Endothelial cell (in vitro differentiated cells): ENCODE measurements at regions not wholly inside any gene's neighbourhood (a gene's known extent, or its start where the extent isn't known, plus 50 kb on each side); places are given as distances from the start of the nearest gene placed in this dataset.

Experiments
- DNase-seq: peaks from one replicate; pipeline ENCODE4 v3.0.0; 2021; ENCODE audit warnings: low spot score
- H3K27ac Mint-ChIP-seq: one replicate; pipeline ENCODE4 v1.8.0; 2021; ENCODE audit warnings: mixed read lengths, inconsistent platforms; ENCODE audit not compliant: unreplicated experiment
- H3K27me3 Mint-ChIP-seq: one replicate; pipeline ENCODE4 v1.8.0; 2021; ENCODE audit warnings: mild to moderate bottlenecking, moderate library complexity, mixed read lengths, inconsistent platforms; ENCODE audit not compliant: unreplicated experiment
- H3K36me3 Mint-ChIP-seq: one replicate; pipeline ENCODE4 v1.8.0; 2021; ENCODE audit warnings: mild to moderate bottlenecking, low read depth, mixed read lengths, inconsistent platforms; ENCODE audit not compliant: unreplicated experiment
- H3K4me1 Mint-ChIP-seq: one replicate; pipeline ENCODE4 v1.8.0; 2021; ENCODE audit warnings: mild to moderate bottlenecking, mixed read lengths, inconsistent platforms; ENCODE audit not compliant: unreplicated experiment
- H3K4me3 Mint-ChIP-seq: one replicate; pipeline ENCODE4 v1.8.0; 2021; ENCODE audit warnings: mild to moderate bottlenecking, mixed read lengths, inconsistent platforms; ENCODE audit not compliant: unreplicated experiment
- H3K9me3 Mint-ChIP-seq: one replicate; pipeline ENCODE4 v1.8.0; 2021; ENCODE audit warnings: mixed read lengths, inconsistent platforms; ENCODE audit not compliant: unreplicated experiment
- TF ChIP-seq, protein P1 (sequence below): fragments of 200-600 bp; sonication (generic); IDR thresholded peaks from one replicate; pipeline ENCODE4 v1.5.0; 2021; ENCODE audit warnings: antibody characterized with exemption; ENCODE audit not compliant: unreplicated experiment

DNA sequence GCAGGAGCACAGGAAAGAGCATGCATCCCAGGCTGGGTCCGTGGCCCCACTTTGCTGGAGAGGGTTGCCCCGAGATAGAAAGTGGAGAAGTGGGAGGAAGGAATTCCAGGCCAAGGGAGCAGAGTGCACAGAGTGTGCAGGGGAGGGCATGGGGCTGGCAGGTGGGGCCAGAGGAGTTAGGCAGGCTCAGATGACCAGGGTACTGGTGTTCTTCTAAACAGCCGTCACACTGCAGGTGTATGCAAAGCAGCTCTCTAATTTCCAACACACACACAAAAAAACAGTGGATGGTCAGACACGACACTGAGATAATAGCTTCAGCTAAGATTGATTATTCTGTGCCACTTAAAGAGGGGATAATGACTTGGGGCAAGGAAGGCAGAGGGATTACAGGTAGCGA, 212.2 kb downstream of the MTRR start:
- Mint-ChIP-seq H3K9me3 (no peaks in the 10 kb centered on the region), H3K4me1 (no peaks in the 10 kb centered on the region), H3K36me3 (no peaks in the 10 kb centered on the region), H3K4me3 (no peak overlapping the region), H3K27me3 (no peaks in the 10 kb centered on the region), H3K27ac (no peak overlapping the region)
- TF ChIP-seq, protein P1, sequence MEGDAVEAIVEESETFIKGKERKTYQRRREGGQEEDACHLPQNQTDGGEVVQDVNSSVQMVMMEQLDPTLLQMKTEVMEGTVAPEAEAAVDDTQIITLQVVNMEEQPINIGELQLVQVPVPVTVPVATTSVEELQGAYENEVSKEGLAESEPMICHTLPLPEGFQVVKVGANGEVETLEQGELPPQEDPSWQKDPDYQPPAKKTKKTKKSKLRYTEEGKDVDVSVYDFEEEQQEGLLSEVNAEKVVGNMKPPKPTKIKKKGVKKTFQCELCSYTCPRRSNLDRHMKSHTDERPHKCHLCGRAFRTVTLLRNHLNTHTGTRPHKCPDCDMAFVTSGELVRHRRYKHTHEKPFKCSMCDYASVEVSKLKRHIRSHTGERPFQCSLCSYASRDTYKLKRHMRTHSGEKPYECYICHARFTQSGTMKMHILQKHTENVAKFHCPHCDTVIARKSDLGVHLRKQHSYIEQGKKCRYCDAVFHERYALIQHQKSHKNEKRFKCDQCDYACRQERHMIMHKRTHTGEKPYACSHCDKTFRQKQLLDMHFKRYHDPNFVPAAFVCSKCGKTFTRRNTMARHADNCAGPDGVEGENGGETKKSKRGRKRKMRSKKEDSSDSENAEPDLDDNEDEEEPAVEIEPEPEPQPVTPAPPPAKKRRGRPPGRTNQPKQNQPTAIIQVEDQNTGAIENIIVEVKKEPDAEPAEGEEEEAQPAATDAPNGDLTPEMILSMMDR = no peak
- no peak for DNase-seq

DNA sequence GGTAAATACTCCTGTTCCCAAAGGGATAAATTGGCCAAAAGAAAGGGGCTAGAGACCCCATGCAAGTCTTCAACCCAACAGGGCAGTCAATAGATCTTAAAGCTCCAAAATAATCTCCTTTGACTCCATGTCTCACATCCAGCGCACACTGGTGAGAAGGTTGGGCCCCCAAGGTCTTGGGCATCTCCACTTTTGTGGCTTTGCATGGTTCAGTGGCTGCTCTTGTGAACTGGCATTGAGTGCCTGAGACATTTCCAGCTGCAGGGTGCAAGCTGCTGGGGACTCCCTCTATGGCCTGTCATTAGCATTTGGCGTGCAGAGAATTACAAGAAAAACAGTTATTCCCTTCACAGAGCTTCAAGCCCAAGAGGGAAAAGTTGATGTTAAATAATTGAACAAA, 224.7 kb downstream of the MTRR start:
- no peaks in the 10 kb centered on the region for H3K9me3 Mint-ChIP-seq
- TF ChIP-seq, protein P1 = no peak
- no peaks in the 10 kb centered on the region for H3K36me3 Mint-ChIP-seq

DNA sequence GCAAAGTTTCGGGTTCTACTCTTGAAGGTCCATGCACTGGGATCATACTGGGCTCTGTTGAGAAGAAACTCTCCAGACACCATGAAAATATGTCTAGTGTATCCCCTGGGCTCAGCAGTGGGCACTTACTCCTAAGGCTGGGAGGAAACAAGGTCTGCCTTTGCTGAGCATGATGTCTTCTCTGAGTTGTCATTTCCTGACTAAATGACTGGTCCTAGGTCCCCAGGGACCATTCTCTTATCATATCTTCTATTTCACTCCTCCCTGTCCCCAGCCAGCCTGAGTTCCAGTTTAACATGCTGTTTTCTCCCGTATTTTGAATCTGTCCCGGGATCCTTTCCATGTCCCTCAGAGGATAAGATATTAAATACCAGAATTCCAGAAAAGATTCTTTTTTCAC, 225.4 kb downstream of the MTRR start:
- Mint-ChIP-seq H3K27me3 (no peaks in the 10 kb centered on the region), H3K9me3 (no peaks in the 10 kb centered on the region), H3K27ac (no peak overlapping the region), H3K36me3 (no peaks in the 10 kb centered on the region), H3K4me1 (no peaks in the 10 kb centered on the region), H3K4me3 (no peak overlapping the region)
- DNase-seq = no peak
- TF ChIP-seq, protein P1 = no peak

More for the DNA sequence above, 224.7 kb downstream of the MTRR start:
- no peak overlapping the region for H3K4me3 Mint-ChIP-seq
- no peak for DNase-seq
- no peaks in the 10 kb centered on the region for H3K4me1 Mint-ChIP-seq
- no peaks in the 10 kb centered on the region for H3K27me3 Mint-ChIP-seq
- no peak overlapping the region for H3K27ac Mint-ChIP-seq

DNA sequence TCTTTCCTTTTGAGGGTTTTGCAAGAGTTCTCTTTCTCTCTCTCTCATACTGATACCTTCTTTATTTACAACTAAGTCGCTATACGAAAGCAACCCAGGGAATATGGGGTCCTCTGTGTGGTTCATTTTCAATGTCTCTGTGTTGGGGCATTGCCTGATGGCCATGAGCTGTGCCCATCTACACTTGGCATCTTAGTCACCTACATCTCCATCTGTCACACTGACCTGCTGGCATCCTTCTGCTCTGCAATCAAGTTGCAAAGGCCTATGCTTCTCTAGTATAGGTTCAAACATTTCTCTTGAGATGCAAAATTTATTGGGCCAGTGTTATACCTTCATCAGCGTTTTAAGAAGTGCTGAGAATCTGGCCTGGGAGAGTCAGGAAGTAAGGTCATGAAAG, 228.2 kb downstream of the MTRR start:
- Mint-ChIP-seq H3K27me3 (no peaks in the 10 kb centered on the region), H3K36me3 (no peaks in the 10 kb centered on the region), H3K4me1 (no peaks in the 10 kb centered on the region), H3K4me3 (no peak overlapping the region), H3K9me3 (no peaks in the 10 kb centered on the region), H3K27ac (no peak overlapping the region)
- DNase-seq = no peak
- TF ChIP-seq, protein P1 = no peak

DNA sequence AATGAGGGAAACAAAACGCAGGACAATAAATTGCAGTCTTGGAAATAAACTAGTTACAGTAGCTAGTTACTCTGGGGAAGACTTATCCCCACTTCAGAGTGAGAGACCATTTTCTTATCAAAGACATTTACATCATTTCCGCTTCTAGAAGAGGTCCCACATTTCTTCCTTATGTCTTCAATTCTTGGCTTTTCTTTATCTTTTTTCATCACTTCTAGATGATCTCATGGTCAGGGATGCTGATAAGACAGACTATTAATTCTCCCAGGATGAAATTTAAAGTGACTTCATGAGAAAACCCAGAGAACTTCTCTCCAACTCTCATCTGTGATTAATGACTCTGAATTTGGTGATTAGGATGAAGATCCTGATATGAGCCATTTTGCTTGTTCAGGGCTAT, 229.1 kb downstream of the MTRR start:
- no peak for DNase-seq
- H3K4me1 Mint-ChIP-seq = no peaks in the 10 kb centered on the region
- no peaks in the 10 kb centered on the region for H3K36me3 Mint-ChIP-seq
- H3K27me3 Mint-ChIP-seq = no peaks in the 10 kb centered on the region
- H3K4me3 Mint-ChIP-seq = no peak overlapping the region
- TF ChIP-seq, protein P1 = no peak
- no peak overlapping the region for H3K27ac Mint-ChIP-seq
- no peaks in the 10 kb centered on the region for H3K9me3 Mint-ChIP-seq
